Right lobe of liver (tissue), 4 donors: ENCODE measurements at regions not wholly inside any gene's neighbourhood (a gene's known extent, or its start where the extent isn't known, plus 50 kb on each side); places are given as distances from the start of the nearest gene placed in this dataset.

Experiments used
- POLR2A ChIP-seq: fragments of 450-650 bp; IDR thresholded peaks from one replicate; pipeline ENCODE4 v1.6.1; 2017; ENCODE audit warnings: antibody characterized with exemption, mild to moderate bottlenecking
- TF ChIP-seq, protein P1 (sequence below), 4 donors: fragments of 200-600 bp in 3 of 4; fragments of 450-650 bp in 1 of 4; IDR thresholded peaks; one replicate each; pipeline versions ENCODE4 v1.5.1 to v1.8.0; 2016 to 2022; ENCODE audit warnings: antibody characterized with exemption in 4 of 4, mild to moderate bottlenecking in 2 of 4
- donor health status: DM: no; HTN: no; CAD: no.
- donor health status: DM: no; HTN: no; CAD: no.
- donor health status: DM: no; HTN: yes; CAD: no.

DNA sequence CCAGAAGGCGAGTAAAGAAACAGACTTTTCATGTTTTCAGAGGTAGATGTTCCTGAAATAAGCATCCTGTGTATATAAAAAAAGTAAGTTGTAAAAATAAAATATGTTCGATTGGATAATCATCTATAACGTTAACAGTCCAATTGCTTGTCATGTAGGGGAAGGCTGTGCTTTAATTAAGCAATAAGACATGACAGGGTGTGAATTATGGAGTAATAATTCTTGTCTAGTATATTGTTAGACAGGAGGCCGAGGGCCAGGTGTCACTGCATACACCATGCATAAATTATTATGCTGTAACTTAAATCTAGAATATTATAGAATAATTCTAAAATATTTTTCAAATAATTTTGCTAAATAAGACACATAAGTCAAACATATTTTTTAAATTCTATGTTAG is 494.6 kb upstream of the TENM3 start:
- TF ChIP-seq, protein P1, sequence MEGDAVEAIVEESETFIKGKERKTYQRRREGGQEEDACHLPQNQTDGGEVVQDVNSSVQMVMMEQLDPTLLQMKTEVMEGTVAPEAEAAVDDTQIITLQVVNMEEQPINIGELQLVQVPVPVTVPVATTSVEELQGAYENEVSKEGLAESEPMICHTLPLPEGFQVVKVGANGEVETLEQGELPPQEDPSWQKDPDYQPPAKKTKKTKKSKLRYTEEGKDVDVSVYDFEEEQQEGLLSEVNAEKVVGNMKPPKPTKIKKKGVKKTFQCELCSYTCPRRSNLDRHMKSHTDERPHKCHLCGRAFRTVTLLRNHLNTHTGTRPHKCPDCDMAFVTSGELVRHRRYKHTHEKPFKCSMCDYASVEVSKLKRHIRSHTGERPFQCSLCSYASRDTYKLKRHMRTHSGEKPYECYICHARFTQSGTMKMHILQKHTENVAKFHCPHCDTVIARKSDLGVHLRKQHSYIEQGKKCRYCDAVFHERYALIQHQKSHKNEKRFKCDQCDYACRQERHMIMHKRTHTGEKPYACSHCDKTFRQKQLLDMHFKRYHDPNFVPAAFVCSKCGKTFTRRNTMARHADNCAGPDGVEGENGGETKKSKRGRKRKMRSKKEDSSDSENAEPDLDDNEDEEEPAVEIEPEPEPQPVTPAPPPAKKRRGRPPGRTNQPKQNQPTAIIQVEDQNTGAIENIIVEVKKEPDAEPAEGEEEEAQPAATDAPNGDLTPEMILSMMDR (IDR thresholded peaks at IDR 0.05) = no peak
- no peak for TF ChIP-seq POLR2A
